Fibroblast of skin of back (primary cell): ENCODE measurements at regions not wholly inside any gene's neighbourhood (a gene's known extent, or its start where the extent isn't known, plus 50 kb on each side); places are given as distances from the start of the nearest gene placed in this dataset.
A peak's percentile ranks its signal among the peaks of the same experiment; 100 is the strongest.

Experiments
- DNase-seq: peaks from one replicate; pipeline ENCODE4 v3.0.0-alpha.2; 2013

- DNase-seq = peak; percentile 46
These were observed 195.2 kb upstream of the DPPA4 start for GRCh38 chr3:109532257-109533216.

GRCh38 chr3:109545746-109546145, 208.4 kb upstream of the DPPA4 start:
- DNase-seq = no peak

- no peak for DNase-seq
These were observed 211.0 kb upstream of the DPPA4 start for GRCh38 chr3:109548192-109548938.

GRCh38 chr3:109553591-109554371, 216.4 kb upstream of the DPPA4 start:
- no peak for DNase-seq

- no peak for DNase-seq
These were observed 222.0 kb upstream of the DPPA4 start for GRCh38 chr3:109559389-109559788.

- no peak for DNase-seq
These were observed 225.8 kb upstream of the DPPA4 start for GRCh38 chr3:109563149-109563548.

- DNase-seq = no peak
These were observed 231.9 kb upstream of the DPPA4 start for GRCh38 chr3:109569135-109569846.

GRCh38 chr3:109570408-109570807, 233.1 kb upstream of the DPPA4 start:
- no peak for DNase-seq

GRCh38 chr3:109572301-109572700, 235.0 kb upstream of the DPPA4 start:
- DNase-seq = no peak

GRCh38 chr3:109596991-109597390, 259.6 kb upstream of the DPPA4 start:
- DNase-seq = no peak

GRCh38 chr3:109597444-109597843, 260.1 kb upstream of the DPPA4 start:
- DNase-seq = no peak

GRCh38 chr3:109607897-109608296, 270.6 kb upstream of the DPPA4 start:
- no peak for DNase-seq

- DNase-seq = no peak
These were observed 271.2 kb upstream of the DPPA4 start for GRCh38 chr3:109608574-109608973.

- no peak for DNase-seq
These were observed 281.5 kb upstream of the DPPA4 start for GRCh38 chr3:109618766-109619378.

GRCh38 chr3:109631897-109632296, 294.6 kb upstream of the DPPA4 start:
- DNase-seq = no peak

GRCh38 chr3:109640146-109640652, 302.9 kb upstream of the DPPA4 start:
- no peak for DNase-seq

GRCh38 chr3:109642025-109642424, 304.7 kb upstream of the DPPA4 start:
- no peak for DNase-seq

GRCh38 chr3:109643590-109643989, 306.2 kb upstream of the DPPA4 start:
- DNase-seq = peak; percentile 28

GRCh38 chr3:109644332-109644731, 307.0 kb upstream of the DPPA4 start:
- DNase-seq = no peak

- no peak for DNase-seq
These were observed 307.4 kb upstream of the DPPA4 start for GRCh38 chr3:109644746-109645145.

GRCh38 chr3:109648027-109648426, 310.7 kb upstream of the DPPA4 start:
- DNase-seq = no peak

- DNase-seq = no peak
These were observed 318.9 kb upstream of the DPPA4 start for GRCh38 chr3:109656225-109656624.
